Head of caudate nucleus (tissue), 42 donors: ENCODE measurements at regions not wholly inside any gene's neighbourhood (a gene's known extent, or its start where the extent isn't known, plus 50 kb on each side); places are given as distances from the start of the nearest gene placed in this dataset.
A peak's percentile ranks its signal among the peaks of the same experiment; 100 is the strongest.

Experiments
- DNase-seq, 42 donors: peaks; one replicate each; pipeline versions ENCODE4 v3.0.0 to v3.0.0-alpha.2; 2020 to 2021; ENCODE audit warnings: mixed read lengths in 7 of 42
- intact Hi-C: fragments of 100-400 bp; cut with DNase I; formaldehyde crosslinking; loops from one replicate; pipeline ENCODE4 v1.15.0; 2022

- intact Hi-C loops = loop anchor here (2.0 to 10.0 kb wide), 2 partner anchors 14 to 50 kb away; no protein-coding TSS in a partner anchor
- peak; percentile 61 to 95 (median 85) for DNase-seq
These were observed 270.3 kb upstream of the PARD3B start for GRCh38 chr2:204274991-204275390.

GRCh38 chr2:204277226-204277625, 268.0 kb upstream of the PARD3B start:
- DNase-seq = no peak
- intact Hi-C loops = loop anchor here (10.0 kb wide), 1 partner anchor 48 kb away; no protein-coding TSS in a partner anchor

GRCh38 chr2:204278454-204278853, 266.8 kb upstream of the PARD3B start:
- DNase-seq = no peak
- intact Hi-C loops = loop anchor here (10.0 kb wide), 1 partner anchor 46 kb away; no protein-coding TSS in a partner anchor

GRCh38 chr2:204279819-204280218, 265.5 kb upstream of the PARD3B start:
- intact Hi-C loops = loop anchor here (10.0 kb wide), 1 partner anchor 45 kb away; no protein-coding TSS in a partner anchor
- no peak for DNase-seq

- no peak for DNase-seq
- intact Hi-C loops = no loop called here
These were observed 265.0 kb upstream of the PARD3B start for GRCh38 chr2:204280262-204280668.

- no peak for DNase-seq
- intact Hi-C loops = no loop called here
These were observed 263.2 kb upstream of the PARD3B start for GRCh38 chr2:204282081-204282480.

GRCh38 chr2:204282525-204282924, 262.8 kb upstream of the PARD3B start:
- intact Hi-C loops = no loop called here
- DNase-seq = no peak

- intact Hi-C loops = no loop called here
- DNase-seq = no peak
These were observed 256.2 kb upstream of the PARD3B start for GRCh38 chr2:204289066-204289465.

GRCh38 chr2:204292439-204292838, 252.8 kb upstream of the PARD3B start:
- intact Hi-C loops = no loop called here

GRCh38 chr2:204293884-204294747, 251.2 kb upstream of the PARD3B start:
- no peak for DNase-seq
- intact Hi-C loops = no loop called here

More at GRCh38 chr2:204292439-204292838, 252.8 kb upstream of the PARD3B start:
- DNase-seq = no peak

- DNase-seq = no peak
- intact Hi-C loops = no loop called here
These were observed 246.9 kb upstream of the PARD3B start for GRCh38 chr2:204298404-204298803.

GRCh38 chr2:204299766-204300165, 245.5 kb upstream of the PARD3B start:
- intact Hi-C loops = no loop called here
- DNase-seq = no peak

GRCh38 chr2:204306667-204307066, 238.6 kb upstream of the PARD3B start:
- intact Hi-C loops = no loop called here
- no peak for DNase-seq

GRCh38 chr2:204312105-204312504, 233.2 kb upstream of the PARD3B start:
- no peak for DNase-seq
- intact Hi-C loops = no loop called here

GRCh38 chr2:204313256-204313655, 232.0 kb upstream of the PARD3B start:
- no peak for DNase-seq
- intact Hi-C loops = no loop called here

GRCh38 chr2:204315236-204315662, 230.0 kb upstream of the PARD3B start:
- peak in 36 of 42 donors; percentile 9 to 70 (median 36) for DNase-seq
- intact Hi-C loops = no loop called here

- intact Hi-C loops = no loop called here
- no peak for DNase-seq
These were observed 227.6 kb upstream of the PARD3B start for GRCh38 chr2:204317640-204318039.

GRCh38 chr2:204321027-204321800, 224.1 kb upstream of the PARD3B start:
- intact Hi-C loops = loop anchor here (10.0 kb wide), 4 partner anchors 46 to 1354 kb away; no protein-coding TSS in a partner anchor
- DNase-seq = no peak

- intact Hi-C loops = loop anchor here (10.0 kb wide), 4 partner anchors 47 to 1353 kb away; no protein-coding TSS in a partner anchor
- DNase-seq = no peak
These were observed 223.1 kb upstream of the PARD3B start for GRCh38 chr2:204321910-204322751.
